Gastrocnemius medialis (tissue), 4 donors: ENCODE measurements at regions not wholly inside any gene's neighbourhood (a gene's known extent, or its start where the extent isn't known, plus 50 kb on each side); places are given as distances from the start of the nearest gene placed in this dataset.

ENCODE experiments used
- ATAC-seq, 2 donors: fragments of 150-250 bp; one replicate each; pipeline ENCODE4 v1.9.1; 2016
- DNase-seq, 2 donors: peaks; one replicate each; pipeline ENCODE4 v3.0.0-alpha.2; 2019
- H3K27ac ChIP-seq, 4 donors: fragments of 200-600 bp; sonication (generic); 1 replicate in 1 of 4; 2 replicates in 3 of 4; pipeline ENCODE4 v1.5.1; 2016 to 2018; ENCODE audit warnings: mild to moderate bottlenecking in 2 of 4, moderate library complexity in 1 of 4
- H3K27me3 ChIP-seq, 3 donors: fragments of 200-600 bp; sonication (generic) in 2 of 3; 1 replicate in 1 of 3; 2 replicates in 2 of 3; pipeline versions ENCODE4 v1.5.1 to v1.6.0; 2016 to 2019; ENCODE audit warnings: mild to moderate bottlenecking in 1 of 3, moderate library complexity in 1 of 3
- H3K36me3 ChIP-seq, 2 donors: fragments of 200-600 bp; sonication (generic) in 1 of 2; one replicate each; pipeline ENCODE4 v1.5.1; 2017 to 2018
- H3K4me1 ChIP-seq, 2 donors: fragments of 200-600 bp; sonication (generic) in 1 of 2; one replicate each; pipeline ENCODE4 v1.5.1; 2016 to 2017; ENCODE audit warnings: mild to moderate bottlenecking in 2 of 2
- H3K4me3 ChIP-seq, 4 donors: fragments of 200-600 bp; sonication (generic) in 3 of 4; 1 replicate in 1 of 4; 2 replicates in 3 of 4; pipeline ENCODE4 v1.5.1; 2016 to 2019; ENCODE audit warnings: mild to moderate bottlenecking in 2 of 4
- H3K9me3 ChIP-seq, 3 donors: fragments of 200-600 bp; sonication (generic) in 2 of 3; 1 replicate in 1 of 3; 2 replicates in 2 of 3; pipeline ENCODE4 v1.5.1; 2016 to 2019
- CTCF ChIP-seq, 5 experiments: fragments of 450-650 bp in 3 of 5; fragments of 200-600 bp in 2 of 5; sonication (generic) in 2 of 5; IDR thresholded peaks in 4 of 5; conservative IDR thresholded peaks in 1 of 5; 1 replicate in 4 of 5; 2 replicates in 1 of 5; pipeline ENCODE4 v1.5.1; 2016 to 2019; ENCODE audit warnings: antibody characterized with exemption in 5 of 5, mild to moderate bottlenecking in 3 of 5, moderate library complexity in 3 of 5
- POLR2A ChIP-seq, 2 donors: fragments of 450-650 bp; IDR thresholded peaks; one replicate each; pipeline ENCODE4 v1.6.1; 2017; ENCODE audit warnings: antibody characterized with exemption in 2 of 2, mild to moderate bottlenecking in 2 of 2, moderate library complexity in 2 of 2
- in situ Hi-C, 4 donors: fragments of 200-750 bp; cut with MboI; loops; one replicate each; pipeline versions ENCODE4 v1.15.0 to v1.8.0; 2017; ENCODE audit warnings: low sequenced_read_pairs in 4 of 4
- intact Hi-C: fragments of 100-400 bp; cut with DNase I; formaldehyde crosslinking; loops from one replicate; pipeline ENCODE4 v1.15.1; 2023; ENCODE audit warnings: low total_unique reads

GRCh38 chr6:49329186-49329585 is 133.9 kb downstream of the MMUT start:
- no peak for TF ChIP-seq CTCF (IDR thresholded peaks at IDR 0.05 in 4 of 5, conservative IDR thresholded peaks at IDR 0.05 in 1 of 5)
- no peak for TF ChIP-seq POLR2A (IDR thresholded peaks at IDR 0.05)
- H3K9me3 ChIP-seq = no peaks in the 10 kb centered on the region
- no peak for ATAC-seq
- no peaks in the 10 kb centered on the region for H3K27me3 ChIP-seq
- in situ Hi-C loops = no loop called here
- H3K27ac ChIP-seq = no peak overlapping the region
- no peaks in the 10 kb centered on the region for H3K36me3 ChIP-seq
- H3K4me3 ChIP-seq = no peak overlapping the region
- no peaks in the 10 kb centered on the region for H3K4me1 ChIP-seq
- DNase-seq = no peak
- intact Hi-C loops = no loop called here

GRCh38 chr6:49328051-49328744 is 134.9 kb downstream of the MMUT start:
- in situ Hi-C loops = no loop called here
- TF ChIP-seq CTCF (IDR thresholded peaks at IDR 0.05 in 4 of 5, conservative IDR thresholded peaks at IDR 0.05 in 1 of 5) (no peak), POLR2A (IDR thresholded peaks at IDR 0.05) (no peak)
- H3K27ac ChIP-seq = no peak overlapping the region
- H3K4me3 ChIP-seq = no peak overlapping the region
- H3K9me3 ChIP-seq = no peaks in the 10 kb centered on the region
- no peak for ATAC-seq
- intact Hi-C loops = no loop called here
- DNase-seq = no peak
- H3K36me3 ChIP-seq = no peaks in the 10 kb centered on the region
- no peaks in the 10 kb centered on the region for H3K27me3 ChIP-seq
- H3K4me1 ChIP-seq = no peaks in the 10 kb centered on the region

- H3K9me3 ChIP-seq = no peaks in the 10 kb centered on the region
- no peak overlapping the region for H3K27ac ChIP-seq
Measured at GRCh38 chr6:49327571-49327970, 135.5 kb downstream of the MMUT start.

GRCh38 chr6:49327005-49327404 is 136.0 kb downstream of the MMUT start:
- DNase-seq = no peak
- Histone ChIP-seq H3K4me3 (no peak overlapping the region), H3K9me3 (no peaks in the 10 kb centered on the region), H3K36me3 (no peaks in the 10 kb centered on the region), H3K4me1 (no peaks in the 10 kb centered on the region), H3K27me3 (no peaks in the 10 kb centered on the region), H3K27ac (peak overlapping the region in 1 of 4 donors; percentile 12)
- TF ChIP-seq POLR2A (IDR thresholded peaks at IDR 0.05) (no peak), CTCF (IDR thresholded peaks at IDR 0.05 in 4 of 5, conservative IDR thresholded peaks at IDR 0.05 in 1 of 5) (no peak)
- ATAC-seq = no peak
- in situ Hi-C loops = no loop called here
- intact Hi-C loops = no loop called here

More at GRCh38 chr6:49327571-49327970, 135.5 kb downstream of the MMUT start:
- Histone ChIP-seq H3K36me3 (no peaks in the 10 kb centered on the region), H3K27me3 (no peaks in the 10 kb centered on the region), H3K4me1 (no peaks in the 10 kb centered on the region), H3K4me3 (no peak overlapping the region)
- in situ Hi-C loops (no loop called here), intact Hi-C loops (no loop called here)
- DNase-seq = no peak
- no peak for ATAC-seq
- TF ChIP-seq CTCF (IDR thresholded peaks at IDR 0.05 in 4 of 5, conservative IDR thresholded peaks at IDR 0.05 in 1 of 5) = no peak

GRCh38 chr6:49326347-49326746 is 136.7 kb downstream of the MMUT start:
- ATAC-seq = no peak
- H3K27ac ChIP-seq = peak overlapping the region in 1 of 4 donors; percentile 7
- no peak for TF ChIP-seq POLR2A (IDR thresholded peaks at IDR 0.05)
- TF ChIP-seq CTCF (IDR thresholded peaks at IDR 0.05 in 4 of 5, conservative IDR thresholded peaks at IDR 0.05 in 1 of 5) = no peak

More at GRCh38 chr6:49326347-49326746, 136.7 kb downstream of the MMUT start:
- H3K27me3 ChIP-seq = no peaks in the 10 kb centered on the region
- no peak overlapping the region for H3K4me3 ChIP-seq
- H3K36me3 ChIP-seq = no peaks in the 10 kb centered on the region
- H3K9me3 ChIP-seq = no peaks in the 10 kb centered on the region
- intact Hi-C loops = no loop called here
- no peaks in the 10 kb centered on the region for H3K4me1 ChIP-seq
- in situ Hi-C loops = no loop called here
- DNase-seq = no peak
